Stimulated activated CD4-positive, alpha-beta T cell treated with anti-CD3 and anti-CD28 coated beads, Interleukin-15, amount 100 ng/mL, for 1 hour (primary cell): ENCODE measurements at regions not wholly inside any gene's neighbourhood (a gene's known extent, or its start where the extent isn't known, plus 50 kb on each side); places are given as distances from the start of the nearest gene placed in this dataset.
"Not testable (repeated sequence)": the region's sequence is repeated elsewhere in the genome, so short reads cannot be mapped to it uniquely, and the experiment has no call there.

Experiments
- DNase-seq, 2 donors: peaks; one replicate each; pipeline ENCODE4 v3.0.0-alpha.2; 2020; ENCODE audit warnings: low read depth in 1 of 2, low spot score in 1 of 2

GRCh38 chr6:104519566-104519965, 340.2 kb downstream of the HACE1 start:
- DNase-seq = no peak

- DNase-seq = no peak
These were observed 350.4 kb downstream of the HACE1 start for GRCh38 chr6:104509355-104509754.

GRCh38 chr6:104506429-104506828, 353.3 kb downstream of the HACE1 start:
- DNase-seq = no peak

DNA sequence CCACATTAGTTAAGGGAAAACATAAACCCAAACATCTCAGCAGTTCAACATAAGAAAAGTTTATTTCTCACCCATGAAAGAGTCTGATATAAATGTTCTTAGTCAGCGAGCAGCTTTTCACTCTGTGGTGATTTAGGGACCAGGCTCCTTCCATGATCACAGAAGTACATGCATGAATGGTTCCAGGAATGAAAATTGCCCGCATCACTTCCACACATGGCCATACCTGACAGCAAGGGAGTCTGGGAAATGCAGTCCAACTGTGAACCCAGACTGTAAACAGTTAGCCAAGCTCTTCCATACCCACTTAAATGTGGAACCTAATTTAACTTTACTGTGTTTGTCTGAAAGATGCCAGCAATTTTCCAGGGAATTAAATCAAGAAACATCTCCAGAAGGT, 353.9 kb downstream of the HACE1 start:
- no peak for DNase-seq

GRCh38 chr6:104500265-104500664, 359.5 kb downstream of the HACE1 start:
- DNase-seq = no peak

DNA sequence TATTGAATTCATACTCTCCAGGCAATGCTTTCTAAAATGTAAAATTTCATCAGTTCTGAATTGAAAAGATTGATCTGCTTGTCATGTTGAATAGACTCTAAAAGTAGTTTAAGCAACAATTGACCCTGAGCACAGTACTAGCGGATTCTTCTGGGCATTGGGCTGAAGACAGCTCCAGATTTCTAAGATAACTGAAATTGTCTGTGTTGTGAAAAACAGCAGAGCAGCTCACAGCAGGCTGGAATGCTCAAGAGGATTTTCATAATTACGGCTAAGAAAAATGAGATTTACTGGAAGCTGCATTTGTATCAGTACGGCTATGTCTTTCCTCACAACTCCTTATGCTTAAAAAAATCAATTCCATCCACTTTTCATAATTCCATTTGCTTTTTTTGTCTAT, 373.7 kb downstream of the HACE1 start:
- DNase-seq = no peak

GRCh38 chr6:104484626-104485025, 375.1 kb downstream of the HACE1 start:
- no peak for DNase-seq

- DNase-seq = no peak
These were observed 375.5 kb downstream of the HACE1 start for GRCh38 chr6:104484191-104484590.

GRCh38 chr6:104483225-104483834, 376.4 kb downstream of the HACE1 start:
- DNase-seq = no peak

DNA sequence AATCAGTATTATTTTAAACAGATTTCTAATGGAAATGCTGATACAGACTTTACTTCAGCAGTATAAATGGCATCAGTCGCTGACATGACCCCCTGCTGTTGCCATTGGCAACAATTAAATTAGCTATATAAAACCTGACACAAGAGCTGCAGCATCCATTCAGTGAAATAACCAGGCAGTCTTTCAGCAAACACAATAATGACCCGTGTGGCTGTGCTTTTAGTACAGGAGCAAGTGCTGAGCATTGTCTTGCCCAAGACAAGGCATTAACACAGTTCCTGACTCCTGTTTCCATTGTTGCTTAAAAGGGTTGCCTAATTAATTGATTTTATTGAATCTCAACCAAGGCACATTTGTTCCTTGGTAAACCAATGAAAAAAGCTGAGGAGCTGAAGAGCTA, 382.1 kb downstream of the HACE1 start:
- DNase-seq = no peak

GRCh38 chr6:104473021-104473429, 386.7 kb downstream of the HACE1 start:
- no peak for DNase-seq

GRCh38 chr6:104472021-104472901, 387.5 kb downstream of the HACE1 start:
- DNase-seq = no peak

DNA sequence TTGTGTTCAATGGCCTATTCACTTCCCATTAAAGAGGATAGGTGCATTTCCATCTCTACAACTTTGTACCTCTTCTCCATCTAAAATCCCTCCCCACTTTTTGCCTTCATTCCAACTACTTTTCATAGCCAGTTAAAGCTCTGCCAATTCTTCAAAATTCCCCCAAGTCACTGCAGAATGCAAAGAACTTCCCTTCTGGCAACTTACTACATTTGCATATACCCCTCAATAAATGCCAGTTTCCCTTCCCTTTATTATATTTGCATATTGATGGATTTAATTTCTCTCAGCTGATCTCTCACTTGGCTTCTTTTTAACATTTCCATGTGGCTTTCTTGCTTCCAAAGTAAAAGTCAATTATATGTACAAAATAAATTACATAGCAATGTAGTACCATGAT, 393.4 kb downstream of the HACE1 start:
- no peak for DNase-seq

- no peak for DNase-seq
These were observed 396.7 kb downstream of the HACE1 start for GRCh38 chr6:104462811-104463599.

- DNase-seq = no peak
These were observed 398.8 kb downstream of the HACE1 start for GRCh38 chr6:104460738-104461483.

DNA sequence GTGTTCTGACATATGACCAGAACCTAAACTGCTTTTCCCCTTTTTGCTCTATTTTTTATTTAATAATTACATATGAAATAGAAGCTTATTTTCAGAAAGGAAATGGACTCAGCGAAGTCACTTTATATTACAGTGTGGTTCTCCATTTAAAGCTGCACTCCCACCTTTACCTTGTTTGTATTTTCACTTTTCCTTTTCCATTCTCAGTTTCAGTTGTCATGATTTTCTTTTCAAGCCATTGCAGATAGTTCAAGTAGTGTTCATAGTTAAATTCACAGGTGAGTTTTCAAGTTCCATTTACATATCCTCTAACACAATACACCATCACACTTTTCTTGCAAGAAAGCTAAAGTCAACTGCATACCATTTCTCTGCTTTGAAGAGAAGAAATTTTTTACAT, 400.2 kb downstream of the HACE1 start:
- DNase-seq = no peak

DNA sequence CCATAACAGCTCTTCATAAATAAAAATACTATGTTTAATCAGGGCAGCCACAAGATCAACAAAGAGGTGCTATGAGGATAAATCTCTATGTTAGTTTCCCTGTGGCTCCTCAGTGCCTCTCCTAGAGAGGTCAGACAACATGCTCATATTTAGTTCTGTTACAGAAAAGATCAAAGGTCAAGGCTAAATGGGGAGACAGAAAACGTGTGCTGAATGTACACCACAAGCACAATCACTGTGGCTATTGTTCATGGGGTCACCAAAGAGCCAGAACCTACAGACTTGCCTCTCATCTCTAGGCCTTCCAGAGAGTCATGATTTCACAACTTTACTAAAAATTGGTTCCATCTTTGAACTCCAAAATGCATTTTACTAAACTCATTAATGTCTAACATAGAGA, 409.8 kb downstream of the HACE1 start:
- no peak for DNase-seq

DNA sequence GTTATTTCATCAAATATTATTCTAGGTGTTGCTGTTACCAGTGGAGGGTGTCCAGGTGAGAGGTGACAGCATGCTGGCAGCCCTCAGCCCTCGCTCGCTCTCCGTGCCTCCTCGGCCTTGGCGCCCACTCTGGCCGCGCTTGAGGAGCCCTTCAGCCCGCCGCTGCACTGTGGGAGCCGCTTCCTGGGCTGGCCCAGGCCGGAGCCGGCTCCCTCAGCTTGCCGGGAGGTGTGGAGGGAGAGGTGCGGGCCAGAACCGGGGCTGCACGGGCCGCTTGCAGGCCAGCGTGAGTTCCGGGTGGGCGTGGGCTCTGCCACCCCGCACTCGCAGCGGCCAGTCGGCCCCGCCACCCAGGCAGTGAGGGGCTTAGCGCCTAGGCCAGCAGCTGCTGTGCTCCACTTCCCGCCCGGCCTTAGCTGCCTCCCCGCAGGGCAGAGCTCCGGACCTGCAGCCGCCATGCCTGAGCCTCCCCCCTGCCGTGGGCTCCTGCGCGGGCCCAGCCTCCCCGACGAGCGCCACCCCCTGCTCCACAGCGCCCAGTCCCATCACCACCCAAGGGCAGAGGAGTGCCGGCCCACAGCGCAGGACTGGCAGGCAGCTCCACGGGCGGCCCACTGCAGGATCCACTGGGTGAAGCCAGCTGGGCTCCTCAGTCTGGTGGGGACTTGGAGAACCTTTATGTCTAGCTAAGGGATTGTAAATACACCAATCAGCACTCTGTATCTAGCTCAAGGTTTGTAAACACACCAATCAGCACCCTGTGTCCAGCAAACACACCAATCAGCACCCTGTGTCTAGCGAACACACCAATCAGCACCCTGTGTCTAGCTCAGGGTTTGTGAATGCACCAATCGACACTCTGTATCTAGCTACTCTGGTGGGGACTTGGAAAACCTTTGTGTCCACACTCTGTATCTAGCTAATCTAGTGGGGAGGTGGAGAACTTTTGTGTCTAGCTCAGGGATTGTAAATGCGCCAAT, 413.3 kb downstream of the HACE1 start:
- not testable (repeated sequence) for DNase-seq

- no peak for DNase-seq
These were observed 425.2 kb downstream of the HACE1 start for GRCh38 chr6:104434519-104434918.

GRCh38 chr6:104431096-104431495, 428.6 kb downstream of the HACE1 start:
- no peak for DNase-seq
